HG02885 (cell line): ENCODE measurements at regions not wholly inside any gene's neighbourhood (a gene's known extent, or its start where the extent isn't known, plus 50 kb on each side); places are given as distances from the start of the nearest gene placed in this dataset.
"Not testable (repeated sequence)": the region's sequence is repeated elsewhere in the genome, so short reads cannot be mapped to it uniquely, and the experiment has no call there.

Experiments used
- ATAC-seq: cut with Tn5 transposase; IDR thresholded peaks from one replicate; pipeline ENCODE4 v1.9.1; 2021; ENCODE audit warnings: mild to moderate bottlenecking; ENCODE audit not compliant: unreplicated experiment, poor library complexity

DNA sequence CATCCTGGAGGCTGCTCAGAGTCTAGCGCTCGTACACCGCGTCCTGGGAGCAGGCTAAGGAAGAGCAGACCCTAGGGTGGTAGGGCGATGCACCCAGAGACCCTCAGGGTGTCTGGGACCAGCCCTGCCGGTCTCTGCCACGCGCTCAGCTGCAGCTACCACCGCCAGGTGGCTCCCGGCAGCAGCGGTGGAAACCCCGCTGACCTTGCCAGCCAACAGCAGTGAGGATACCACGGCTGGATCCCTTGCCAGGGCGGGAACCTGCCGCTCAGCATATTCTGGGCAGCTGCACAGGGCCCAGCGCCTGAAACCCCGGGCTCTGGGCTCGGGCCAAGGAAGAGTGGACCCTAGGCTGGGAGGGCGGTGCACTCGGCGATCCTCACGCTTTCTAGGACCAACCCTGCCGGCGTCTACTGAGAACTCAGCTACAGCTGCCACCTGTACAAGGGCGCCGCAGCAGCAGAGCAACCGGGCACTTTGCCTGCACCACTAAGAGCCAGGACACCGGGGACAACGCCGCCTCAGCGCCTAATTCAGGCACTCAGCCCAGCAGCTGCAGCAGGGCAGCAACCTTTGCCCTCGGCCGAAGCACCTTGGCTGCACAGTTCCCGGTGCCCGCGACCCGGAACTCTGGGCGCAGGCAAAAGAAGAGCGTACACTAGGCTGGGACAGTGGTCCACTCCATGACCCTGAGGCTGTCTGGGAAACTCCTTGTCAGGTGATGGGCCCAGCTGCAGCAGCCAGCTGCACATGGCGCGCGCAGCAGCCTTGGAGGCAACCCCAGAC lies 80.8 kb downstream of the POTEB2 start:
- not testable (repeated sequence) for ATAC-seq

DNA sequence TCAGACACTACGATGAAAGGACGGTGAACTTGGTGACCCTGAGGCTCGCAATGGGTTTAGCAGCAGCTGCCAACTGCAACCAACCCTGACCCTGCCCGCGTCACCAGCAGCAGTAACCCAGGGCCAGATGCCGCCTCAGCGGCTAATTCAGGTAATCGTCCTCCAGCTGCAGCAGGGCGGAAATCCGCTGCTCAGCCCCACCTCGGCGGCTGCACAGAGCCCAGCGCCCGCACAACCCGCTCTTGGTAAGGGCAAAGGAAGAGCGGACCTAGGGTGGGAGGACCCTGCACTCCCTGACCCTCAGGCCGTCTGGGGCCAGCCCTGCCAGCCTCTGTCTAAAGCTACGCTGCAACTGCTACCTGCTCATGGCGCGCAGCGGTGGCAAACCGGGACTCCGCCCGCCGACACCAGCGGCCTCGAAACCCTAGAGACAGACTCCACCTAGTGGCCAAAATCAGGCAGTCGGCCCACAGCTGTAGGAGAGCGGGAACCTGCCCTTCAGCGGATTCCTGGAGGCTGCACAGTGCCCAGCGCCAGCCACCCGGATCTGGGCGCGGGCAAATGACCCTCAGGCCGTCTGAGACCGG lies 82.4 kb downstream of the POTEB2 start:
- not testable (repeated sequence) for ATAC-seq

DNA sequence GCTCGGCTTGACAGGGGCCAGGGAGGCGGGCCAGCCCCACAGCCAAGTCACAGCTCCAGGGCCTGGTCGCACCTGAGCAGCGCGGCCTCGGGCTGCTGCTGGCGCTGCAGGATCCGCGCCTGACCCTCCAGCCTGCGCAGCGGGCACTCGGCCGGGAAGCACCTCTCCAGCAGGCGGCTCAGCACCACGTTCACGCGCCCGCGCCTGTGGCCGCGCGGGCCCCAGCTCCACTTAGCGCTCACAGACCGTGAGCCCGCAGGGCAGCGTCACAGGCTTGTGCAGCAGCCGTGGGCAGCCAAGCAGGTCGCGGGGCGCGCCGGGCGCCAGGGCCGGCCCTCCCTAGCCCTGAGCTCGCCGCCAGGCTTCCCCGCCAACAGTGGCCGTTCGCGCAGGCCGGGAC lies 90.7 kb downstream of the POTEB2 start:
- not testable (repeated sequence) for ATAC-seq

DNA sequence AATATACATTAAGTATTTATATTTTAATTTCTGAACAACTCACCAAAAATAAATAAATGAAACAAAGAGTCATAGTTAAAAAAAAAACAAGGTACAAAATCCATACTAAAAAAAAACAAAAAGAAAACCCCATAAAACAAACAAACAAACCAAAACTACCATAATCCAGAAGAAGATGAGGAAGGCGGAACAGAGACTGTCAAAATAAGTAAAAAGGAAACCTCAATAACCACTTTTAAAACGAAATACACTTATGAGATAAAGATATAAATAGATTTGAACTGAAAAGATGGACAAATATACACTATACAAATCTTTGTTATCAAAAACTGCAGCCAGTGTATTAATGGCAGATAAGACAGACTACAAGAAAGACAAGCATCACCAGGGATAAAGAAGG lies 98.2 kb downstream of the POTEB2 start:
- peak; percentile 48 for ATAC-seq

DNA sequence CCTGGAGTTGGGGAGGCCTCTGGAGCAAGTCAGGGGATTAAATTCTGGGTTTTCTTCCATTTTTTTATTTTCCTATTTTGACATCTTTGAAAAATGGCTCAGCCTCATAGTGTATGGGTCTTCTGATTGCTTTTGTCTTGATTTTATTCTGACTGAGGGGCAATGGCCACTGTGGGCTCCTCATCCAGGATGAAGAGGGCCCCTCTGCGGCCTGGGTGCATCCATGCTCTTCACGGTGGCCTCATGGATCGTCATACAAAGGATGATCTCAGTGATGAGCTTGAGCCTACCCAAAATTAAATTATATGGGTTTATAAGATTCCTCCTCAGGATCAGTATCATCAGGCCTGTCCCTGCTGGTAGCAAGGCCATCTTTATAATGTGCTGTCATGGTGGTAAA lies 103.7 kb downstream of the POTEB2 start:
- ATAC-seq = not testable (repeated sequence)

DNA sequence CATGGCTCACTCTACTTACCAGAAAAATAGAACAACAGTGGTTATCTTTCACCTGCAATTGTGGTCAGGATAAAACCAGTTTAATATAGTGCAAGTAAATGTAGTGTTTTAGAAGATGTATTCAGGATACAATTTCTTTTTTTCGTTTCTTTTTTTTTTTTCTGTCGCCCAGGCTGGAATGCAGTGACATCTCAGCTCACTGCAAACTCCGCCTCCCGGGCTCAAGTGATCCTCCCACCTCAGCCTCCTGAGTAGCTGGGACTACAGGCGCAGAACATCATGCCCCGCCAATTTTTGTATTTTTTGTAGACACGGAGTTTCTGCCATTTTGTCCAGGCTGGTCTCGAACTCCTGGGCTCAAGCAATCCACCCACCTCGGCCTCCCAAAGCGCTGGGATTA lies 109.7 kb downstream of the POTEB2 start:
- ATAC-seq = not testable (repeated sequence)

DNA sequence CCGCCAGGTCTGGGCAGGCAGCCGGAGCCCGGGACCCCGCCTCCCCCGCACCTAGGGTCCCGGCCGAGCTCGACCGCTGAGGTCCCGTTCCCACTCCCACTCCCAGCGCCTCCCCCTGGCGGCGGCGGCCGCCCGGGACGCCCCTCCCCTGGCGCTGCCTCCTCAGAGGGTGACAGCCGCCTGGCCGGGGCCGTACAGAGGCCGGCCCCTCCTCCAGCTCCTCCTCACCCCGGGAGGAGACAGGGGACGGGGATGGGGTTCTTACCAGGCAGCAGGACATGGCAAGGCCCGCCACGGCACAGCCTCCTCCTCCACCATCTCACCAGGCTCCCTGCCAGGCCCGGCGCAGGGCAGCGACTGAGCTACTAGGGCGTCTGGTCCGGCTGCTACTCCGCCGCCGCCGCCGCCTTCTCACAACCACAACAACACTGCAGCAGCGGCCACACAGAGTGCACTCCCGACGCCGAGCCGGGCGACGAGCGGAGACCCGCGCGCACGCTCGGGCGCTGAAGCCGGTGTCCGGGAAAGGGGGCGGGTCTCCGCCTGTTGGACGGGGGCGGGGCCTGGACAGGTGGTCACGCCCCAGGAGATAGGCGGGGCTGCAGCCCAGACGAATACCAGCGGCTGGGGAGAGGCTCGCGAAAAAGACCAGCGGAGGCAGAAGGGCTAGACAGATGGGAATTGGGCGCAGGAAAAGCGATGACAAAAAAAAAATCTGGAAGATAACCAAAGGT lies 110.3 kb downstream of the POTEB2 start:
- ATAC-seq = not testable (repeated sequence)

DNA sequence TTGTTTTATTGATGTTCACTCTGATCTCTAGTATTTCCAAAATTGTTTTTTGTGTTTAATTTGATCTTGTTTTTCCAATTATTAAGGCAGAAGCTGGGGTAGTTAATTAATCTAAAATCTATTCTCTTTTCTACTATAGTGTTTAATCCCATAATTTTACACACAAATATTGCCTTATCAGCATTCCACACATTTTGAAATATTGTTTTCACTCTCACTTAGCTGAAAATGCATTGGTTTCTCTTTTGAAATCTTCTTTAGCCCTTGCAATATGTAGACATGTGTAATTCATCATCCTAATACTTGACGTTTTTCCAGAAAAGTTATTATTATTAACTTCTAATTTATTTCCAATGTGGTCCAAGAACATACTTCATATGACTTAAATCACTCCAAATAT lies 132.6 kb downstream of the POTEB2 start:
- ATAC-seq = not testable (repeated sequence)
